ENCODE measurements at regions not wholly inside any gene's neighbourhood (a gene's known extent, or its start where the extent isn't known, plus 50 kb on each side); places are given as distances from the start of the nearest gene placed in this dataset.

DNA sequence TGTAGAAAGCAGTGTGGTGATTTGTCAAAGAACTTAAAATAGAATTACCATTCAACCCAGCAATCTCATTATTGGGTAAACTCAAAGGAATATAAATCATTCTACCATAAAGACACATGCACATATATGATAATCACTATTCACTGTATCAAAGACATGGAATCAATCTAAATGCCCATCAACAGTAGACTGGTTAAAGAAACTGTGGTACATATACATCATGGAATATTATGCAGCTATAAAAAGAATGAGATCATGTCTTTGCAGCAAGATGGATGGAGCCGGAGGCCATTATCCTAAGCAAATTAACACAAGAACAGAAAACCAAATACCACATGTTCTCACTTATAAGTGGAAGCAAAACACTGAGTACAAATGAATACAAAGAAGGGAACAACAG lies 281.5 kb upstream of the MAGI2 start:
- TF ChIP-seq POLR2A (IDR thresholded peaks at IDR 0.05; ENCODE audit: low read length), result no peak
- no peak for TF ChIP-seq GATA1 (IDR thresholded peaks at IDR 0.05; ENCODE audit: low read depth, low read length)
- DNase-seq, result no peak

DNA sequence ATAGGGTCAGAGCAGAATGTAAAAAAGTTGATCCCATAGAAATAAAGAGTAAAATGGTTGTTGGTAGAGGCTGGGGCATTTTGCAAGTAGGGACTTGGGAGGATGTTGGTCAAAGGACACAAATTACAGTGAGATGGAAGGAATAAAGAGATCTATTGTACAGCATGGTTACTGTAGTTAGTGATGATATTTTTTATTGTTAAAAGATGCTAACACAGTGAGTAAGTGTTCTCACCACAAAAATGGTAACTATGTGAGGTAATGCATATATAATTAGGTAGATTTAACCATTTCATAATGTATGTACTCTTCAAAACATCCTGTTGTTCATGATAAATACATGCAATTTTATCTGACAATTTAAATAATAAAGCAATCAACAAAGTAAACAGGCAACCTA lies 280.7 kb upstream of the MAGI2 start:
- TF ChIP-seq POLR2A (IDR thresholded peaks at IDR 0.05; ENCODE audit: low read length) (no peak), GATA1 (IDR thresholded peaks at IDR 0.05; ENCODE audit: low read depth, low read length) (no peak)
- DNase-seq, result no peak

DNA sequence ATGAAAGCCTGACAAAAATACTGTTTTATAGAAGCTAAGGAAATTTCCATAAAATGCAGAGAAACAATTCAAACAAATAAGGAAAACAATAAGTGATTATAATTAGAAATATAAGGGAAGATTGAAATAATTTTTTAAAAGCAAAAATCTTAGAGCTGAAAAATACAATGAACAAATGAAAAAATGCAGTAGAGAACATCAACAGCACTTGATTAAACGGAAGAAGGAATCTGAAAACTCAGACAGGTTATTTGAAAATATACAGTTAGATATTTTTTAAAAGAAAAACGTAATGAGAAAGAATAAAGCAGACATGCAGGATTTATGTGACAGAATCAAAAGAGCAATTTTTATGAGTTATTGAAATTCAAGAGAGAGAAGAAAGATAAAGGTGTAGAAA lies 279.1 kb upstream of the MAGI2 start:
- DNase-seq, result no peak
- no peak for TF ChIP-seq GATA1 (IDR thresholded peaks at IDR 0.05; ENCODE audit: low read depth, low read length)
- no peak for TF ChIP-seq POLR2A (IDR thresholded peaks at IDR 0.05; ENCODE audit: low read length)

GRCh38 chr7:79730971-79731370 lies 277.5 kb upstream of the MAGI2 start:
- TF ChIP-seq GATA1 (IDR thresholded peaks at IDR 0.05; ENCODE audit: low read depth, low read length) (no peak), POLR2A (IDR thresholded peaks at IDR 0.05; ENCODE audit: low read length) (no peak)

DNA sequence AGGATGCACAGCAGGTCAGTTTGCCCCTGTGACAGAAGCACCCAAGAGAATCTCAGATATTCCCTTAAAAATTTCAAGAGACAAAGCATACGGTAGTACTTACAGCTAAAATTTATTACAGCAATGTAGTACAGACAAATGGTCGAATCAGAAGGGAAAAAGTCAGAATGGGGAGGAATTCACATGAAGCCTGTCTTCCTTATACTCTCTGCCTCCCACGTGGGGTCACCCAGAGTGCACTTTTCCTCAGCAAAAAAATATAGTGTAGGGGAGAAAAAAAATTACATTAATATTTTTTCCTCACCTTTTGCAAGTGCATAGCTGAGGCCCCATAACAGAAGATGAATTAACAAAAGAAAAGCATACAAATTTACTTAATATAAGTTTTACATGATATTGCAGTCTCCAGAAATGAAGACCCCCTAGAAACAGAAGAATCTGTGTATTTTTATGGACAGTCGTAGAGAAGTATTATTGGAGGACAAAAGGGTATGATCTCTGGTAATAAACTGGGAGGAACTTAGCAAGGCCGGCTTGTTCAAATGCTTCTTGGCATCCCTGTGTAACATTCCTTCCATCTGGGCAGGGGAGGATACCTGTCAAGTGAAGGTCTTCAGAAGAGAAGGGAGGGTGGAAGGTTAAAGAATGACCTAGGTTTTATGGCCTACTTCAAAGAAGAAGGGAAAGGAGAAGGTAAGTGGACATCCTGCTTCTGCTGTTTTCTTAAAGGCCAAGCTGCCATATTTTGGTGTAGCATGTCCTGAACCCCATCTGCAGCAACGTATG lies 270.6 kb upstream of the MAGI2 start:
- no peak for TF ChIP-seq POLR2A (IDR thresholded peaks at IDR 0.05; ENCODE audit: low read length)
- TF ChIP-seq GATA1 (IDR thresholded peaks at IDR 0.05; ENCODE audit: low read depth, low read length), result no peak
- no peak for DNase-seq

More at GRCh38 chr7:79730971-79731370, 277.5 kb upstream of the MAGI2 start:
- no peak for DNase-seq

- DNase-seq, result no peak
- TF ChIP-seq POLR2A (IDR thresholded peaks at IDR 0.05; ENCODE audit: low read length) (no peak), GATA1 (IDR thresholded peaks at IDR 0.05; ENCODE audit: low read depth, low read length) (no peak)
These were observed 268.8 kb upstream of the MAGI2 start for GRCh38 chr7:79722217-79722616.

DNA sequence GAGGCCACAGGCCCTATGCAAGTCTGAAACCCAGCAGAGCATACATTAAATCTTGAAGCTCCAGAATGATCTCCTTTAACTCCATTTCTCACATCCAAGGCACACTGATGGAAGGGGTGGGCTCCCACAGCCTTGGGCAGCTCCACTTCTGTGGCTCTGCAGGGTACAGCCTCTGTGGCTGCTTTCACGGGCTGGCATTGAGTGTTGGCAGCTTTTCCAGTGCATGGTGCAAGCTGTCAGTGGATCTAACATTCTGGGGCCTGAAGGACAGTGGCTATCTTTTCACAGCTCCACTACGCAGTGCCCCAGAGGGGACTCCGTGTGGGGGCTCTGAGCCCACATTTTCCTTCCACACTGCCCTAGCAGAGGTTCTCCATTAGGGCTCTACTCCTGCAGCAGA lies 265.7 kb upstream of the MAGI2 start:
- DNase-seq, result no peak

GRCh38 chr7:79716329-79716728 lies 262.9 kb upstream of the MAGI2 start:
- no peak for DNase-seq
- TF ChIP-seq GATA1 (IDR thresholded peaks at IDR 0.05; ENCODE audit: low read depth, low read length) (no peak), POLR2A (IDR thresholded peaks at IDR 0.05; ENCODE audit: low read length) (no peak)

More for the DNA sequence above, 265.7 kb upstream of the MAGI2 start:
- TF ChIP-seq GATA1 (IDR thresholded peaks at IDR 0.05; ENCODE audit: low read depth, low read length) (no peak), POLR2A (IDR thresholded peaks at IDR 0.05; ENCODE audit: low read length) (no peak)

DNA sequence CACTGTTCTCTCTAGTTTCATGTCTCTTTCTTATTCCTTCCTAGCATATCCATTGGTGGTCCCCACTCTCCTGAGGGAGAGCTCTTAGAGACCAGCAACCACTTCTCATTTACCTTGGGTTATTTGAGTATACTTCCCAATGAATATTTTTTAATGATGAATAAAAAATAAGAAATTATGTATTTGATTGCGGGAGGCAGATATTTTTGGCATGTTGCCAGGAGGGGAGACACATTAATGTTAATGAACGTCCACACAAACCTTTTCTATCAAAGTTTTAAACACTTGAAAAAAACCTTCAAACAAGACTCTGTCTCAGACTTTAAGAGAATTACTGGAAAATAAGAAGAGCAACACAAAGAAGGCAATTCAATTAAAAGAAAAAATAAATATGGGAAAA lies 260.6 kb upstream of the MAGI2 start:
- peak in 1 of 2 experiments; percentile 4 for DNase-seq
- TF ChIP-seq GATA1 (IDR thresholded peaks at IDR 0.05; ENCODE audit: low read depth, low read length) (no peak), POLR2A (IDR thresholded peaks at IDR 0.05; ENCODE audit: low read length) (no peak)

GRCh38 chr7:79713276-79713675 lies 259.8 kb upstream of the MAGI2 start:
- no peak for DNase-seq
- no peak for TF ChIP-seq POLR2A (IDR thresholded peaks at IDR 0.05; ENCODE audit: low read length)
- TF ChIP-seq GATA1 (IDR thresholded peaks at IDR 0.05; ENCODE audit: low read depth, low read length), result no peak

GRCh38 chr7:79711660-79712059 lies 258.2 kb upstream of the MAGI2 start:
- no peak for DNase-seq
- no peak for TF ChIP-seq POLR2A (IDR thresholded peaks at IDR 0.05; ENCODE audit: low read length)
- no peak for TF ChIP-seq GATA1 (IDR thresholded peaks at IDR 0.05; ENCODE audit: low read depth, low read length)

- DNase-seq, result no peak
- TF ChIP-seq GATA1 (IDR thresholded peaks at IDR 0.05; ENCODE audit: low read depth, low read length), result no peak
- TF ChIP-seq POLR2A (IDR thresholded peaks at IDR 0.05; ENCODE audit: low read length), result no peak
These were observed 256.3 kb upstream of the MAGI2 start for GRCh38 chr7:79709574-79710409.

GRCh38 chr7:79702116-79702515 lies 248.6 kb upstream of the MAGI2 start:
- DNase-seq, result no peak
- TF ChIP-seq POLR2A (IDR thresholded peaks at IDR 0.05; ENCODE audit: low read length) (no peak), GATA1 (IDR thresholded peaks at IDR 0.05; ENCODE audit: low read depth, low read length) (no peak)

DNA sequence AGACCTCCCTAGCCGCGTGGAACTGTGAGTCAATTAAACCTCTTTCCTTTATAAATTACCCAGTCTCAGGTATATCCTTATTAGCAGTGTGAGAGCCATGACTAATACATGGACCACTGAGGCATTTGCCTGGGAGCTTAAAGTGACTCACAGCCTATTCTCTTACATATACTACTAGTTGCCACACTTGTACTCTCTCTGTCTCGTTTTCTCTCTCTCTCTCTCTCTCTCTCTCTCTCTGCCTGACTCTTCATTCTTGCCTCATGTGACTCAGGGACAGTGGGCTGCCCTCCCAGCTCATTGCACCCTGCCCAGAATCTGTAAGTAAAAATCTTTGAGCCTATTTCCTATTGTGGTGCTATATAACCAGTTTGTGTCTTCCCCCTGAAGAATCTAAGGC lies 238.5 kb upstream of the MAGI2 start:
- TF ChIP-seq GATA1 (IDR thresholded peaks at IDR 0.05; ENCODE audit: low read depth, low read length), result no peak
- TF ChIP-seq POLR2A (IDR thresholded peaks at IDR 0.05; ENCODE audit: low read length), result no peak
- no peak for DNase-seq
